Hematopoietic multipotent progenitor cell (in vitro differentiated cells): ENCODE measurements at regions not wholly inside any gene's neighbourhood (a gene's known extent, or its start where the extent isn't known, plus 50 kb on each side); places are given as distances from the start of the nearest gene placed in this dataset.
A peak's percentile ranks its signal among the peaks of the same experiment; 100 is the strongest.
"Not testable (repeated sequence)": the region's sequence is repeated elsewhere in the genome, so short reads cannot be mapped to it uniquely, and the experiment has no call there.

Source experiments
- DNase-seq, 3 donors: peaks; one replicate each; pipeline ENCODE4 v3.0.0-alpha.2; 2011 to 2015; ENCODE audit warnings: low read depth in 2 of 3, low spot score in 2 of 3

GRCh38 chr2:175624211-175624761 lies 377.8 kb downstream of the LNPK start:
- no peak for DNase-seq

- DNase-seq = no peak
Measured at GRCh38 chr2:175621821-175622220, 380.2 kb downstream of the LNPK start.

- DNase-seq = no peak
Measured at GRCh38 chr2:175620106-175620505, 382.0 kb downstream of the LNPK start.

GRCh38 chr2:175619179-175620045 lies 382.7 kb downstream of the LNPK start:
- no peak for DNase-seq

GRCh38 chr2:175612280-175612679 lies 389.8 kb downstream of the LNPK start:
- DNase-seq = no peak

- DNase-seq = no peak
Measured at GRCh38 chr2:175606010-175606841, 395.8 kb downstream of the LNPK start.

- DNase-seq = no peak
Measured at GRCh38 chr2:175605640-175606009, 396.4 kb downstream of the LNPK start.

GRCh38 chr2:175601969-175602368 lies 400.1 kb downstream of the LNPK start:
- no peak for DNase-seq

GRCh38 chr2:175599966-175600831 lies 401.9 kb downstream of the LNPK start:
- no peak for DNase-seq

GRCh38 chr2:175597286-175597685 lies 404.8 kb downstream of the LNPK start:
- DNase-seq = no peak

GRCh38 chr2:175595139-175595538 lies 406.9 kb downstream of the LNPK start:
- no peak for DNase-seq

GRCh38 chr2:175593686-175594525 lies 408.2 kb downstream of the LNPK start:
- DNase-seq = not testable (repeated sequence)

GRCh38 chr2:175588213-175588612 lies 406.7 kb upstream of the ATP5MC3 start:
- not testable (repeated sequence) for DNase-seq

- no peak for DNase-seq
Measured at GRCh38 chr2:175585496-175585895, 404.0 kb upstream of the ATP5MC3 start.

GRCh38 chr2:175580652-175581051 lies 399.1 kb upstream of the ATP5MC3 start:
- no peak for DNase-seq

- DNase-seq = peak in 1 of 3 donors; percentile 58
Measured at GRCh38 chr2:175579646-175580045, 398.1 kb upstream of the ATP5MC3 start.

GRCh38 chr2:175577368-175577970 lies 396.0 kb upstream of the ATP5MC3 start:
- DNase-seq = no peak

- no peak for DNase-seq
Measured at GRCh38 chr2:175576875-175577274, 395.4 kb upstream of the ATP5MC3 start.

GRCh38 chr2:175576270-175576669 lies 394.8 kb upstream of the ATP5MC3 start:
- no peak for DNase-seq
